ENCODE measurements at regions not wholly inside any gene's neighbourhood (a gene's known extent, or its start where the extent isn't known, plus 50 kb on each side); places are given as distances from the start of the nearest gene placed in this dataset.

DNA sequence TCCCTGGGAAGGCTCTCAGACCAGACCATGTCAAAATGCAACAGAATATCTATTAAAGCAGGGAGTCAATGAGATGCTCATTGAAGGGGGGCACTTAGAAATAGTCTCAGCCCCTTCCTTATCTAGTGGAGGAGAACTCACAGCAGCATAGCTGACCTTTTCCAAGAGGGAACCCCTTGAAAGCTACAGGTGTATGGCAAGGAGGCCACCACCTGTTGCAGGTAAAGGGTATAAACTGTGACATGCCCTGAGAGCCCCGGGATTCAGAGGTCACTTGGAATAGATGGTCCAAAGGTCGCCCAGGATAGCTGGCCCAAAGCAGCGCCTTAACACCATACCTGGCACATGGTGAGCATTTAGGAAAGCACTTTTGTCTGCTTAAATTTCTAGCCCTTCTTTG is 120.2 kb upstream of the RPL38 start:
- TF ChIP-seq, protein P1, sequence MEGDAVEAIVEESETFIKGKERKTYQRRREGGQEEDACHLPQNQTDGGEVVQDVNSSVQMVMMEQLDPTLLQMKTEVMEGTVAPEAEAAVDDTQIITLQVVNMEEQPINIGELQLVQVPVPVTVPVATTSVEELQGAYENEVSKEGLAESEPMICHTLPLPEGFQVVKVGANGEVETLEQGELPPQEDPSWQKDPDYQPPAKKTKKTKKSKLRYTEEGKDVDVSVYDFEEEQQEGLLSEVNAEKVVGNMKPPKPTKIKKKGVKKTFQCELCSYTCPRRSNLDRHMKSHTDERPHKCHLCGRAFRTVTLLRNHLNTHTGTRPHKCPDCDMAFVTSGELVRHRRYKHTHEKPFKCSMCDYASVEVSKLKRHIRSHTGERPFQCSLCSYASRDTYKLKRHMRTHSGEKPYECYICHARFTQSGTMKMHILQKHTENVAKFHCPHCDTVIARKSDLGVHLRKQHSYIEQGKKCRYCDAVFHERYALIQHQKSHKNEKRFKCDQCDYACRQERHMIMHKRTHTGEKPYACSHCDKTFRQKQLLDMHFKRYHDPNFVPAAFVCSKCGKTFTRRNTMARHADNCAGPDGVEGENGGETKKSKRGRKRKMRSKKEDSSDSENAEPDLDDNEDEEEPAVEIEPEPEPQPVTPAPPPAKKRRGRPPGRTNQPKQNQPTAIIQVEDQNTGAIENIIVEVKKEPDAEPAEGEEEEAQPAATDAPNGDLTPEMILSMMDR (IDR thresholded peaks at IDR 0.05; ENCODE audit: low read length), result no peak
- no peak for TF ChIP-seq EZH2 (optimal IDR thresholded peaks at IDR 0.05; ENCODE audit: low read depth, low read length)

Measured in MM.1S (cell line).